Activated naive CD4-positive, alpha-beta T cell treated with anti-CD3 and anti-CD28 coated beads for 36 hours (primary cell): ENCODE measurements at regions not wholly inside any gene's neighbourhood (a gene's known extent, or its start where the extent isn't known, plus 50 kb on each side); places are given as distances from the start of the nearest gene placed in this dataset.

Source experiments
- CTCF ChIA-PET: fragments of 350-600 bp; sonication (Branson Sonifier 250); formaldehyde crosslinking; loops from one replicate; lab custom pipeline; 2021; ENCODE audit warnings: antibody characterized with exemption; lab: Charles Lee
- DNase-seq: peaks from one replicate; pipeline ENCODE4 v3.0.0-alpha.2; 2020
- H3K27ac Mint-ChIP-seq: one replicate; pipeline ENCODE4 v1.8.0; 2021; ENCODE audit warnings: mild to moderate bottlenecking, mixed read lengths
- H3K27me3 Mint-ChIP-seq: one replicate; pipeline ENCODE4 v1.8.0; 2021; ENCODE audit warnings: low read depth, mixed read lengths
- H3K36me3 Mint-ChIP-seq: one replicate; pipeline ENCODE4 v1.8.0; 2021; ENCODE audit warnings: low read depth, mixed read lengths
- H3K4me1 Mint-ChIP-seq: one replicate; pipeline ENCODE4 v1.8.0; 2021; ENCODE audit warnings: low read depth, mixed read lengths
- H3K4me3 Mint-ChIP-seq: one replicate; pipeline ENCODE4 v1.8.0; 2021; ENCODE audit warnings: mild to moderate bottlenecking, moderate library complexity, mixed read lengths
- H3K9me3 Mint-ChIP-seq: one replicate; pipeline ENCODE4 v1.8.0; 2021; ENCODE audit warnings: mixed read lengths
- intact Hi-C: fragments of 100-400 bp; cut with micrococcal nuclease; formaldehyde crosslinking; loops from one replicate; pipeline ENCODE4 v1.15.1; 2023

DNA sequence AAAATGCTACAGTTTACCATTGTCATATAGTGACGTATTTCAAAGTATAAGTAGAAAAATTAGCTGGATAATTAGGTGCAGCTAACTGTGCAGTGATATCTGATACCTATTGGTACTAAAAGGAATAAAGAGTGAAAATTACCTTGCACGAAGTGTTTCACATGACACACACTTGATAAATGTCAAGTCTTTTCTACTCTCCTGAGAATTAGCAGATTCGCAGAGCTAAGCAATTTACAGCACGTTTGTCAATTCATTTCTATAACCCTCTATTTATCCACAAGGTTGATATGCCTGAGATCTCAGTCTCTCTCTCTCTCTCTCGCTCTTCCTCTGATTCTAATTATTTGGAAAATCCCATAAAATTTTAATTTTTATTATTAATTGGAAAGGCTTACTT is 1109.0 kb downstream of the EFNB2 start:
- no peaks in the 10 kb centered on the region for H3K9me3 Mint-ChIP-seq
- no peak overlapping the region for H3K4me3 Mint-ChIP-seq
- no peak overlapping the region for H3K27ac Mint-ChIP-seq
- no peaks in the 10 kb centered on the region for H3K27me3 Mint-ChIP-seq
- no peak for DNase-seq
- CTCF ChIA-PET: no interaction called here
- H3K4me1 Mint-ChIP-seq: no peaks in the 10 kb centered on the region
- H3K36me3 Mint-ChIP-seq: no peaks in the 10 kb centered on the region
- intact Hi-C loops: no loop called here

GRCh38 chr13:105414639-105415038 is 1120.8 kb downstream of the EFNB2 start:
- H3K27me3 Mint-ChIP-seq: peaks cover 4% of the 10 kb centered on the region
- intact Hi-C loops: loop anchor here (10.0 kb wide), 1 partner anchor 1120 kb away; the partner anchor contains the start of gene EFNB2
- DNase-seq: no peak
- no peaks in the 10 kb centered on the region for H3K4me1 Mint-ChIP-seq
- CTCF ChIA-PET: no interaction called here
- H3K36me3 Mint-ChIP-seq: no peaks in the 10 kb centered on the region
- no peak overlapping the region for H3K27ac Mint-ChIP-seq
- H3K9me3 Mint-ChIP-seq: no peaks in the 10 kb centered on the region
- H3K4me3 Mint-ChIP-seq: no peak overlapping the region

DNA sequence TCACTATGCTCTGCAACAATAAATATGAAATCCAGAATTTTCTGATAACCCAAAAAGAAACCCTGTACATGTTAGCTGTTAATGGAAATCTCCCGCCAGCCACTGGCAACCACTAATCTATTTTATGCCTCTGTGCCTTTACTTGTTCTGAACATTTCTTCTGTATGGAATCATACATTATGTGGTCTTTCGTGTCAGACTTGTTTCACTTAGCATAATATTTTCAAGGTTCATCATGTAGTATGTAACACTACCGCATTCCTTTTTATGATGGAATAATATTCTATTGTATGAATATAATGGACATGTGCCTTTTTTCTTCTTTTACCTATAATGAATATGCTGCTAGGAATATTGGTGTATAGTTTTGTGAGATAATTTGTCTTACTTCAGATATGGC is 1123.3 kb downstream of the EFNB2 start:
- CTCF ChIA-PET: no interaction called here
- no peak overlapping the region for H3K4me3 Mint-ChIP-seq
- H3K27me3 Mint-ChIP-seq: no peaks in the 10 kb centered on the region
- no peaks in the 10 kb centered on the region for H3K9me3 Mint-ChIP-seq
- no peaks in the 10 kb centered on the region for H3K4me1 Mint-ChIP-seq
- intact Hi-C loops: loop anchor here (10.0 kb wide), 1 partner anchor 1123 kb away; the partner anchor contains the start of gene EFNB2
- DNase-seq: no peak
- no peak overlapping the region for H3K27ac Mint-ChIP-seq
- no peaks in the 10 kb centered on the region for H3K36me3 Mint-ChIP-seq

DNA sequence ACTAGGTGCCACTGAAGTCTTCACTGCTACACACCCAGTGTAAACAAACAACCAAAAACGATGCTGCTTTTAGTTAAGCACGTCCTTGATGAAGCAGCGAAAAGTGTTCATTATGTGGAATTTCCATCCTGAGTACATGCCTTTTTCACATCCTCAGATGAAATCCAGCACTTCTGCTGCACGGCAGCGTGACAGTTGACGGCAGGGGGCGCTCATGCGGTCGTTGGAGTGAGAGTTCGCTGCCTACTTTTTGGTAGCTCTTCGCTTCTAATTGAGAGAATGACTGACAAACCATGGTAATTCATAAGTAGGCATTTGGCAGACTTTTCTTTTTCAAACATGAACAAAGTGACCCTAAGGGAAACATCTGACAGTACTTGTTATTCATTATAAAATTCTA is 1124.9 kb downstream of the EFNB2 start:
- Mint-ChIP-seq H3K27ac (no peak overlapping the region), H3K27me3 (no peaks in the 10 kb centered on the region), H3K36me3 (no peaks in the 10 kb centered on the region), H3K4me3 (no peak overlapping the region), H3K9me3 (no peaks in the 10 kb centered on the region), H3K4me1 (no peaks in the 10 kb centered on the region)
- CTCF ChIA-PET: interaction anchor here (0.8 kb wide), 1 partner anchor 1125 kb away, joined by 3 read pairs; the partner anchor contains the start of gene EFNB2
- intact Hi-C loops: loop anchor here (10.0 kb wide), 1 partner anchor 1124 kb away; the partner anchor contains the start of gene EFNB2
- peak; percentile 27 for DNase-seq

GRCh38 chr13:105406551-105406950 is 1128.9 kb downstream of the EFNB2 start:
- H3K36me3 Mint-ChIP-seq: no peaks in the 10 kb centered on the region
- no peaks in the 10 kb centered on the region for H3K27me3 Mint-ChIP-seq
- intact Hi-C loops: no loop called here
- no peak overlapping the region for H3K27ac Mint-ChIP-seq
- DNase-seq: no peak
- CTCF ChIA-PET: no interaction called here
- no peaks in the 10 kb centered on the region for H3K4me1 Mint-ChIP-seq
- H3K4me3 Mint-ChIP-seq: no peak overlapping the region
- H3K9me3 Mint-ChIP-seq: no peaks in the 10 kb centered on the region

DNA sequence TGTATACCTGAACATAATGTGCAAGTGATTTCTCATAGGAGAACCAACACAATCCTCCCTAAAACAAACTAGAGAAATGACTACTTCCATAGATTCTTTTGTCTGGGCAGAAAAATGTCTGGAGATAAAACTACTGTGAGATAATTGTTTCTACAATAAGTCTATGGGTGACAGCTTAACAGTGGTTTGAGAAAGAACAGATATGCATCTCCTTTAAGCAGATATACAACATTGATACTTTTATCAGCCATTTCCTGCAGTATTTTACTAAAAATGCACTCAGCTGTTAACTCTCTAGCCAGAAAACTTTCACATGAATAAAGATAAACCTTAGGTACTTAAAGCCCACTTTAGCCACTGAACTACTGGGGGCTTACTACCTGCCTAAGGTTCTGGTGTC is 1132.4 kb downstream of the EFNB2 start:
- intact Hi-C loops: no loop called here
- H3K27ac Mint-ChIP-seq: no peak overlapping the region
- DNase-seq: no peak
- H3K4me1 Mint-ChIP-seq: no peaks in the 10 kb centered on the region
- H3K36me3 Mint-ChIP-seq: no peaks in the 10 kb centered on the region
- CTCF ChIA-PET: no interaction called here
- H3K4me3 Mint-ChIP-seq: no peak overlapping the region
- H3K27me3 Mint-ChIP-seq: no peaks in the 10 kb centered on the region
- H3K9me3 Mint-ChIP-seq: peaks cover 2% of the 10 kb centered on the region

DNA sequence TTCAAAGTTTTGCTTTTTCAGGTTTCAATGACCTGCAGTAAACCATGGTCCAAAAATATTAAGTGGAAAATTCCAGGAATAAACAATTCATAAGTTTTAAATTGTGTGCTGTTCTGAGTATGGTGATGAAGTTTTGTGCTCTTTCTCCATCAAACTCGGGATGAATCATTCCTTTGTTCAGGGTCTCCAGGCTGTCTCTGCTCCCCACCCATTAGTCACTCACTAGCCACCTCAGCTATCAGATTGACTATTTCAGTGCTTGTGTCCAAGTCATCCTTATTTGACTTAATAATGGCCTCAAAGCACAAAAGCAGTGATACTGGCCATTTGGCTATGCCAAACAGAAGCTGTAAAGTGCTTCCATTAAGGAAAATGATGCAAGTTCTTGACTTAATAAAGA is 1140.4 kb downstream of the EFNB2 start:
- CTCF ChIA-PET: no interaction called here
- Mint-ChIP-seq H3K27ac (no peak overlapping the region), H3K9me3 (peaks cover 2% of the 10 kb centered on the region), H3K4me3 (no peak overlapping the region), H3K36me3 (no peaks in the 10 kb centered on the region), H3K4me1 (no peaks in the 10 kb centered on the region), H3K27me3 (no peaks in the 10 kb centered on the region)
- intact Hi-C loops: no loop called here
- no peak for DNase-seq

DNA sequence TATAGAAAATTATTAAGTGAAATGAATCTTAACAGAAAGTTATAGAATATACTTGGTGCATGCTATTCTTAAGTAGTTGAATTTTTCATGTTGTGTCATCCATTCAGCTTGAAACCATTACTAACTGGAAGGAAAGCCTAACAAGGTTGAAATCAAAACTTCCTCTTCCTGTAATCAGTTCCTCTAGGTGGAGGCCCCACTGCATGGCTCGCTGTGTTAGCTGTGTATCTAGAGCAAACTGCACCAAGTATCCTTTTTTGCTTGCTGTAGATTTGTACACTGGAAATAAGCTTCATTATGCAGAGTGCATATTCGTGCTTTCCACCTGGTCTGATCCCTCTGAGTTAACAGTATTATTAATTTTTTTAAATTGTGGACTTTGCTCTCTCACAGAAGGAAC is 1146.1 kb downstream of the EFNB2 start:
- intact Hi-C loops: no loop called here
- CTCF ChIA-PET: no interaction called here
- no peak overlapping the region for H3K27ac Mint-ChIP-seq
- H3K9me3 Mint-ChIP-seq: no peaks in the 10 kb centered on the region
- DNase-seq: no peak
- no peaks in the 10 kb centered on the region for H3K4me1 Mint-ChIP-seq
- no peaks in the 10 kb centered on the region for H3K27me3 Mint-ChIP-seq
- no peak overlapping the region for H3K4me3 Mint-ChIP-seq
- H3K36me3 Mint-ChIP-seq: no peaks in the 10 kb centered on the region

GRCh38 chr13:105377452-105377851 is 1158.0 kb downstream of the EFNB2 start:
- H3K27ac Mint-ChIP-seq: no peak overlapping the region
- CTCF ChIA-PET: no interaction called here
- no peaks in the 10 kb centered on the region for H3K4me1 Mint-ChIP-seq
- no peak for DNase-seq
- intact Hi-C loops: no loop called here
- no peaks in the 10 kb centered on the region for H3K36me3 Mint-ChIP-seq
- H3K9me3 Mint-ChIP-seq: peaks cover 2% of the 10 kb centered on the region
- H3K4me3 Mint-ChIP-seq: no peak overlapping the region
- H3K27me3 Mint-ChIP-seq: peaks cover 5% of the 10 kb centered on the region

GRCh38 chr13:105370011-105370650 is 1165.3 kb downstream of the EFNB2 start:
- no peak overlapping the region for H3K27ac Mint-ChIP-seq
- intact Hi-C loops: no loop called here
- H3K36me3 Mint-ChIP-seq: no peaks in the 10 kb centered on the region
- H3K4me1 Mint-ChIP-seq: no peaks in the 10 kb centered on the region
- H3K9me3 Mint-ChIP-seq: no peaks in the 10 kb centered on the region
- CTCF ChIA-PET: no interaction called here
- no peak overlapping the region for H3K4me3 Mint-ChIP-seq
- DNase-seq: no peak
- peaks cover 4% of the 10 kb centered on the region for H3K27me3 Mint-ChIP-seq

GRCh38 chr13:105368781-105369180 is 1166.7 kb downstream of the EFNB2 start:
- H3K4me3 Mint-ChIP-seq: no peak overlapping the region
- DNase-seq: no peak
- no peaks in the 10 kb centered on the region for H3K9me3 Mint-ChIP-seq
- intact Hi-C loops: no loop called here
- CTCF ChIA-PET: no interaction called here
- no peak overlapping the region for H3K27ac Mint-ChIP-seq
- H3K4me1 Mint-ChIP-seq: no peaks in the 10 kb centered on the region
- H3K27me3 Mint-ChIP-seq: peaks cover 4% of the 10 kb centered on the region
- no peaks in the 10 kb centered on the region for H3K36me3 Mint-ChIP-seq

DNA sequence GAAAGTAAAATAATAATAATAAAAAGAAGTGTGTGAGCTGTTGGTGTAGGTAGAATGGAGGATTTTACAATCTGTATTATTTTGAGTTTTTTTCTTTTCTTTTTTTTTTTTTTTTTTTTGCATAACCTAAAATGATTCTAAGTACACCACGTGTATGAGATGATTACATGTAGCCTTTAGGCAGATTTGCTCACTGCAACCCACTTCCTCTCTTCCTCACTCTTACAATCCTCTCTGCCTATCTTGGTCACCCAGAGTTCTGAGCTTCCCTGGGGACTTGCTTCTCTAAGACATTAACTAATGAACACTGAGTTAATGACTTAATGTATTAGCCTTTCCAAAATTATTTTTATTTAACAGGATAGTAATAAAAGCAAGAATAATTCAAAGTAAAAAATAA is 1169.6 kb downstream of the EFNB2 start:
- Mint-ChIP-seq H3K4me3 (no peak overlapping the region), H3K36me3 (no peaks in the 10 kb centered on the region), H3K27ac (no peak overlapping the region), H3K9me3 (no peaks in the 10 kb centered on the region), H3K4me1 (no peaks in the 10 kb centered on the region), H3K27me3 (peaks cover 4% of the 10 kb centered on the region)
- no peak for DNase-seq
- CTCF ChIA-PET: no interaction called here
- intact Hi-C loops: no loop called here

GRCh38 chr13:105365021-105365550 is 1170.4 kb downstream of the EFNB2 start:
- CTCF ChIA-PET: no interaction called here
- Mint-ChIP-seq H3K9me3 (no peaks in the 10 kb centered on the region), H3K36me3 (no peaks in the 10 kb centered on the region), H3K27me3 (peaks cover 4% of the 10 kb centered on the region), H3K27ac (no peak overlapping the region), H3K4me3 (no peak overlapping the region), H3K4me1 (no peaks in the 10 kb centered on the region)
- intact Hi-C loops: no loop called here
- no peak for DNase-seq
